NCI-H146 (cell line): ENCODE measurements at regions not wholly inside any gene's neighbourhood (a gene's known extent, or its start where the extent isn't known, plus 50 kb on each side); places are given as distances from the start of the nearest gene placed in this dataset.

ENCODE experiments used
- DNase-seq: peaks from one replicate; lab custom pipeline; 2025; lab: John Stamatoyannopoulos, UW

DNA sequence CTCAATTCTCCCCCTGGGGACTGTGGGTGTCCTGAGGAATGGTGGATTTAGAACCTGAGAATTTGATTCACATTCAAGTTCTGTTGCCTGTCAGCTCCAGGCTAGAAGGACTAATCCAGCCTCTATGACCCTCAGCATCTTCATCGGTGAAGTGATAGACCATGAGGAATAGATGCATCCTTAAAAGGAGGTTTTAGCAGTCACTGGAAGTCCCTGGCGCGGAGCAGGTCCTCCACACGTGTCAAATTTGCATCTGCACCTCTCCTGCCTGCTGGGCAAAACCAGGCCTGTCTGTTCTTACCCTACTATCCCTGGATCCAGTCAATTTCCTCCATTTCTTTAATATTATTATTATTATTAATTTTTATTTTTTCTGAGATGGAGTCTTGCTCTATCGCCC, 808.4 kb downstream of the TBC1D22A start:
- no peak for DNase-seq

GRCh38 chr22:47570300-47570685, 807.8 kb downstream of the TBC1D22A start:
- DNase-seq, result no peak

GRCh38 chr22:47569389-47570299, 807.2 kb downstream of the TBC1D22A start:
- no peak for DNase-seq

DNA sequence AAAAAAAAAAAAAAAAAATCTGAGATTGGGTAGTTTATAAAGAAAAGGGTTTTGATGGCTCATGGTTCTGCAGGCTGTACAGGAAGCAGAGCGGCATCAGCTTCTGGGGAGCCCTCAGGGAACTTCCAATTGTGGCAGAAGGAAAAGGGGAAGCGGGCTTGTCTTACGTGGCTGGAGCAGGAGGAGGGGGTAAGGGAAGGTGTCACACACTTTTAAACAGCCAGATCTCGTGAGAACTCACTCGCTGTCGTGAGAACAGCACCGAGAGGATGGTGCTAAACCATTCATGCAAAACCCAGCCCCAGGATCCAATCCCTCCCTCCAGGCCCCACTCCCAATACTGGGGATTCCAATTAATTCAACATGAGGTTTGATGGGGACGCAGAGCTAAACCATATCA, 806.2 kb downstream of the TBC1D22A start:
- DNase-seq, result no peak

DNA sequence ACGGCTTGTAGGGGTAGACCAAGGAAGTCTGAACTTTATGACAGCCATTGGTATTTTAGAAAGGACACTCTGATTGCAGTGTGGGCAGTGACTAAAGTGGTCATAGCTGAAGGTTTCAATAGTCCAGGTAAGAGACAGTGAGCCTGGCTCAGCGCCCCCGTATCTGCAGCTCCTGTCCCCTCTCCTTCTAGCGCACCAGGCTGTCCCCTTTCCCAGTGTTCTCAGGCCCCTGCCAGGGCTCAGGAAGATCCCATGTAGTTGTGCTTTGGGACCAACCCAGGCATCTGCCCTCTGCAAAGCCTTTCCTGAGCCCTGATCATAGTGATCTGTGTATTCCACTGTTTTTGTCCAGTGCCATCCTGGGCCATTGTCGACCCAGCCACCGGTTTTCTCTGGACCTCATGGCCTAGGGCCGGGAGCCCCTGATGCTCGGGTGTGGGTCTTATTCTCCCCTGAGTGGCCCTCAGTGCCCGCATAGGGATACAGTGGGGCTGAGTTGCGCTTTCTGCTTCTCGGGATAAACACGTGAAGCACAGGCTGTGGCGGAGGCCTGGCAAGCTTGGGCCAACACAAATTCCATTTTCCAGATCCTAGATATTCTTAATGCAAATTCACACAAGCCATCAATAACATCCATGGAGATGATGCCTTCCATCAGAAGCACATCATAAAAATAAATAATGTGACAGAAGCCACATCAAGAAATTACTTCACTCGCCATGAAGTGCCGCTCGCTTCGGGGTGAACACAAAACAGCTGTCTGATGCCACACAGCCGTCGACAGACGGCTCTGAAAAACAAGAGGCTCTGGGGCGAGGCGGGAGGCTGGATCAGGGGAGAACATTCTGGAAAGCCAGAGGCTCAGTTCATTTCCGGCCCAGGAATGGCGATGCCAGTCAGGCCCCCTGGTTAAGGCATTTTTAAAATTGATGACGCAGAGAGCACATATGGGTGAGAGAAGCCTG, 805.0 kb downstream of the TBC1D22A start:
- no peak for DNase-seq

- DNase-seq, result no peak
Measured at GRCh38 chr22:47566491-47566890, 804.0 kb downstream of the TBC1D22A start.

GRCh38 chr22:47565607-47566006, 803.2 kb downstream of the TBC1D22A start:
- DNase-seq, result no peak

DNA sequence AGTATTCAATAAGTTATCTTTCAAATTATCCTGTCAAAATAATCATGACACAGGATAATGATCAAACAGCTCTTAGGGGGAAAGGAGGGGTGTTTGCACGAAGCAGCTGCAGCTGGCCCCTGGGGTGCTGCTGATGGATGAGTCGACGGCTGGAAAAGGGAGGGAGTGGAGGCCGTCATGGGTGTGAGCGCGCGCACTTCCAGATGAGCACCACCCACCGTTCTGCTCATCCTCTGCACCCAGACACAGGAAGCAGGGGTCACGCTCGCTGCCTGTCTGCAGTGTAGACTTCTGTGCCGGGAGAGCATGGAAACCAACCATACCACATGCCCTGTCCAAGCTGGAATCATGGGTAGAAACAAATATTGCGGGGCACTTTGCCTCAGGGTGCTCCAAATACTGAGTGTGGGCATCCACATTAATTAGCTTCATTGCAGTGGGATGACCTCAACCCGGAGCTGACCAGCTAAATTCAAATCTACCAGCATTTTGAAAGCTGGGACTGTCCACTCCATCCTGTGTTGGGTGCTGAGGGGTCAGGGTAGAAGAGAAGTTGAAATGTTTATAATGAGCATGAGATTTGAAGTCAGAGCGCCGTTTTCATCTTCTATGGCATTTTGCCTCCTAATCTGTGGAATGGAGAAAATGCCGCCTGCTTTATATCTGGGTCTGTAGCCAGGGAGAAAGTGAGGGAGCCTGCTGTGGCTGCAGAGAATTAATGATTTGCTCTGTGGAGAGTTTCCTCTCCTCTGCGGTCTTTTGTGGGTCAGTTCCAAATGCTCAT, 802.4 kb downstream of the TBC1D22A start:
- DNase-seq, result peak; percentile 85

DNA sequence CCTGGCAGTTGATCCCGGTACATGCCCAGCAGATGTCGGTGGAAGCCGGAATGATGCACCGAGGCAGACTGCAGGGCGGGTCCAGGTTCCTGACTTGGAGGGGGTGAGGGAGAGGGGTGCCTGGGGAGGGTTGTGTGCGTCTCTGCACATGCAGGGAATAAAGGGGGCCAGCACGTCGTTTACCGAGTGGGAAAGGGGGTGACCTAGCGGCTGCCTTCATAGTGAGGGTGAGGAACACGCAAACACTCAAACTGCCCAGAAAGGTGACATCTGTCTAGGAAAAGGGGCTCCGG, 801.7 kb downstream of the TBC1D22A start:
- no peak for DNase-seq

DNA sequence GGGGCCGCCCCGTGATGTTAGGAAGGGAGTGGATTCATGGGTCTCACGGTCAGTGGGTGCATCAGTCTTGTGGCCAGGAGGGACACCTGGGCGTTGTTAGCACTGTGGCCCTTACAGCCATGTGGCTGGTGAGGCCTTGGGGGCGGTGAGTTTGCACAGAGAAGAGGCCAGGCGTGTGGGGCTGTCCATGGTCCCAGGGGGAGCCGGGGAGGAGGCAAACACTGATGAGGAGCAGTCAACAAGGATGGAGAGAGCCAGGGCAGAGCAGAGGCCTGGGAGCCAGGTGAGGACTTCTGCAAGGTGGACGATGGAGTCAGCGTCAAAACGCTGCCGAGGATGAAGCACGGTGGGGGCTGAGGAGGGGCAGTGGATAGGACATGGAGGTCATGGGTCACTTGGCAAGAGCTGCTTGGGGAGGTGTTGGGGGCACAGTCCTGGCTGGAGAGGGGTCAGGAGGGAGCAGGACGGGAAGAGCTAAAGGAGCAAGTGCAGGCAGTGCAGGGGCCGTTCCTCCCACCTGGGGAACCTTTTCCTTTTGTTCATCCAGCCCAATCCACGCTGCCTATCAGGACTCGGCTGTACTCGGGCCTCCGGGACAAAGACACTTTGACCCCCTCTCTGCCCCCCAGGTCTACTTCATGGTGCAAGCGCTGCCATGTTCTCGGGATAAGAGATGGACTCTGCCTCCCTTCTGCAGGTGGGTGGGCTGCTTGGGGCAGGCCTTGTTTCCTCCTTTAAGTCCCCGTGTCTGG, 801.1 kb downstream of the TBC1D22A start:
- no peak for DNase-seq

DNA sequence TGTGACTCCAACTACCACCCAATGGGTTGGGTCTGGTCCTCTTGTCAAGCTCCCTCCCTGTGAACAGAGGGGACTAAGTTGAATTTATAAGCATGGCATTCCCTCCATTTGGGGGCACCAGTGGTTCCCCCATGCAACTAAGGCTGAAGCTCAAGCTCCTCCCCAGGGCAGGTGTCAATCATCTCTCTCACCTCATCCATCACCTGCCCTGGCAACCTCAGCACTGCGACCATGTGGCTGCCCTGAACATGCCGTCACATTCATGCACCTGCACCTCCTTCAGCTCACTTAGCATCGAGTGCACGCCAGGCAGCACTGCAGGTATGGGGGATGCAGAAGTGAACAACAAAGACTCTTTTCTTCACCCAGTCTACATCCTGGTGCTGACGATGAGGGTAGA, 799.3 kb downstream of the TBC1D22A start:
- no peak for DNase-seq

DNA sequence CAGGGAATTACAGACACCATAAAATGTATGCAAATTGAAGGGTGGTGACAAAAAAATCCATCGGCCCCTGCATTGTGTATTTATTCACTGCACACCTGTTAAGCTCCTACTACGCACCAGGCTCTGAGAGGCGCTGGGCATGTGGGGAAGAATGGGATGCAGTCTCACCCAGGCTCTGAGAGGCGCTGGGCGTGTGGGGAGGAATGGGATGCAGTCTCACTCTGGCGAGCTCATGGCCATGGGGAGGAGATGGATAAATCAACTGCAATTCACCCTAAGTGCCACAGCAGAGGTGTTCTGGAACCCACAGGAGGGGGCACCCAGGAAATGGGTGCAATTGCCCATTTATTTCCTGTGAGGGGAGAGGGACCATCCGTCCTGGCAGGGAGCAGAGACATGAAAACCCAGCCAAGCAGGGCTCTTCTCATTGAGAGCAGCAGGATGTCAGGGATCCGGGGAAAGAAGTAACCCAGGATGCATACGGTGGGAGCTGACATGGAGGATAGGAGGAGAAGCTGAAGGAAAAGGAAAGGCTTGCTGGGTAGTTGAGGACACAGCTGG, 798.7 kb downstream of the TBC1D22A start:
- DNase-seq, result no peak

DNA sequence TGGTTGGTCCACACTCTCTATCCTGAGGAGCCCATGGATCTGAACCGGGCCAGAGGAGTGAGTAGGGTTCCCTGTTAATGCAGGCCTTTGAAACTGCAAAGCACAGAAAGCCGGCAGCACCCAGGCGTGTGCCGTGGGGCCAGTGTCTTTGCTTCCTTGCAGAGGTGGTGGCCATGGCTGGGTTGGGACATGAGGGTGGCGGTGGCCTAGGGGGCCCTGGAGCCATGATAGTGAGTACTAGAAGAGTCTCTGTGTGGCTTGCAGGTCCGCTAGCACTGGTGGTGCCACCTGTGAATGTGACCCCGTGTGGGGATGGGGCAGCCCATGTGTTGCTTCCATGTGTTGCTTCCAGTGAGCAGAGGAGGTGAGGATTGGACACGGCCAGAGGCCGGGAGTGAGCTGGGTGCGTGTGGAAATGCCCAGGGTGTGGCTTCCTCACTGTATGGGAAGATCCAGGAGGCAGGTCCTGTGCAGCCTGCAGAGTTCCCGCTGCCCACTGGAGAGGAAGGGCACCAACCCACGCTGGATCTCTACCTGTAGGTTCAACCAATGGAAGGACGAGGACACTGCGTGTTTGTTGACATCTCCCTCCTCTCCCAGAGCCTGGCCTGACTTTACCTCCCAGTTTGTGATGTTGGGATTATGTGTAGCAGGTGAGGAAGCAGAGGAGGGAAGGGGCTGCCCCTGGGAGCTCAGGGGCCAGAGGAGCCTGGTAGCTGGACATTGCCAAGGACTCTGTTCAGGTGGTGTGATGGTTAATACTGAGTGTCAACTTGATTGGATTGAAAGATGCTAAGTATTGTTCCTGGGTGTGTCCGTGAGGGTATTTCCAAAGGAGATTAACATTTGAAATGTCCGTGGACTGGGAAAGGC, 796.6 kb downstream of the TBC1D22A start:
- DNase-seq, result no peak

- DNase-seq, result no peak
Measured at GRCh38 chr22:47556473-47556872, 794.0 kb downstream of the TBC1D22A start.

- DNase-seq, result no peak
Measured at GRCh38 chr22:47553436-47553835, 791.0 kb downstream of the TBC1D22A start.

- no peak for DNase-seq
Measured at GRCh38 chr22:47552541-47553205, 790.2 kb downstream of the TBC1D22A start.

DNA sequence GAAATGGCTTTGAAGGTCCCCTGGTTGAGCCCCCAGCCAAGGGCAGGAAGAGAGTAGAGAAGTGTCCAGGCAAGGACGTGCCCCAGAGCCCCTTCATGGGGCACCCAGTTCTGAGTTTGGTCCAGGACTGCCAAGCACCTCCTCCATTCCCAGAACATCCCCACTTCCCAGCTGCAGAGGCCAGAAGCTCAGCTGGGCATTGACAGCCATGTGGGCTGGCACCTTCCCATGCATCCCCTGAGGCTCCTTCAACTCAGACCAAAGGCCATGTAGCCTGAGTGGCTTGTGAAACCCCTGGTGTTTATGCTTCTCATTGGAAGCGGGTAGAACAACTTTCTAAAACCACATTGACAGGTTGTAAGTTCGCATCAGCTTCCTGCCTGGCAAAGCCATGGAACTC, 789.6 kb downstream of the TBC1D22A start:
- DNase-seq, result no peak

DNA sequence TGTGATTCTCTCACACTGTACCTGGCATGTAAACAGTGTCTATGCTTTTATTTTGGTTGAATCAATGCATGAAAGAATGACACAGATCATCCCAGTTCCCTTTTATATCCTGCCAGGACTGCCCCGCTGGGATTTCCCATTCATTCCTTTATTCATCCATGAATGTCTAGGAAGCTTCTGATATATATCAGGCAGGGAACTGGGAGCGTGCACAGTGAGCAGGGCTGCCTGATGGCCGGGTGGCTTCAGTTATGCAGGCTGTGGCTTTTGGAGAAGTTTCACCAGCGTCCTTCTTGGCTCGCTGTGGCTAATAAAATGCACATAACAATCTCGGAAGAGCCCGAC, 789.0 kb downstream of the TBC1D22A start:
- DNase-seq, result no peak

- DNase-seq, result no peak
Measured at GRCh38 chr22:47550524-47551430, 788.3 kb downstream of the TBC1D22A start.
